Right lobe of liver (tissue), 4 donors: ENCODE measurements at regions not wholly inside any gene's neighbourhood (a gene's known extent, or its start where the extent isn't known, plus 50 kb on each side); places are given as distances from the start of the nearest gene placed in this dataset.

Source experiments
- POLR2A ChIP-seq: fragments of 450-650 bp; IDR thresholded peaks from one replicate; pipeline ENCODE4 v1.6.1; 2017; ENCODE audit warnings: antibody characterized with exemption, mild to moderate bottlenecking
- TF ChIP-seq, protein P1 (sequence below), 4 donors: fragments of 200-600 bp in 3 of 4; fragments of 450-650 bp in 1 of 4; IDR thresholded peaks; one replicate each; pipeline versions ENCODE4 v1.5.1 to v1.8.0; 2016 to 2022; ENCODE audit warnings: antibody characterized with exemption in 4 of 4, mild to moderate bottlenecking in 2 of 4
- donor health status: DM: no; HTN: no; CAD: no.
- donor health status: DM: no; HTN: no; CAD: no.
- donor health status: DM: no; HTN: yes; CAD: no.

DNA sequence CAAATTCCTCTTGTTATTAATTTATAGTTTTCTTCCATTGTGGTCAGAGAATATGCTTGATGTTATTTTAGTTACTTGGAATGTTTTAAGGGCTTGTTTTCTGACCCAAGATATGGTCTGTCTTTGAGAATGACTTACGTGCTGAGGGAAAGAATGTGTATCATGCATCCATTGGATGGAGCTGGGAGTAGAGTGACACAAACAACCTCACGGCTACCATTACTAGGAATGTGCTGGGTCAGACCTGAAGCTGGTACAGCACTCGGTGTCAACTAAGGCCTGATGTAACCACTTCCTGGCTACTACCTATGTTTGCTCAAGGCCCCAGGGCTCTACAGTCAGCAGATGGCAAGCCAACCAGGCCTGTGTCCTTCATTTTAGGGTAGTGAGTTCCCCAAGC is 257.8 kb downstream of the FAT4 start:
- TF ChIP-seq, protein P1, sequence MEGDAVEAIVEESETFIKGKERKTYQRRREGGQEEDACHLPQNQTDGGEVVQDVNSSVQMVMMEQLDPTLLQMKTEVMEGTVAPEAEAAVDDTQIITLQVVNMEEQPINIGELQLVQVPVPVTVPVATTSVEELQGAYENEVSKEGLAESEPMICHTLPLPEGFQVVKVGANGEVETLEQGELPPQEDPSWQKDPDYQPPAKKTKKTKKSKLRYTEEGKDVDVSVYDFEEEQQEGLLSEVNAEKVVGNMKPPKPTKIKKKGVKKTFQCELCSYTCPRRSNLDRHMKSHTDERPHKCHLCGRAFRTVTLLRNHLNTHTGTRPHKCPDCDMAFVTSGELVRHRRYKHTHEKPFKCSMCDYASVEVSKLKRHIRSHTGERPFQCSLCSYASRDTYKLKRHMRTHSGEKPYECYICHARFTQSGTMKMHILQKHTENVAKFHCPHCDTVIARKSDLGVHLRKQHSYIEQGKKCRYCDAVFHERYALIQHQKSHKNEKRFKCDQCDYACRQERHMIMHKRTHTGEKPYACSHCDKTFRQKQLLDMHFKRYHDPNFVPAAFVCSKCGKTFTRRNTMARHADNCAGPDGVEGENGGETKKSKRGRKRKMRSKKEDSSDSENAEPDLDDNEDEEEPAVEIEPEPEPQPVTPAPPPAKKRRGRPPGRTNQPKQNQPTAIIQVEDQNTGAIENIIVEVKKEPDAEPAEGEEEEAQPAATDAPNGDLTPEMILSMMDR (IDR thresholded peaks at IDR 0.05) = no peak
- TF ChIP-seq POLR2A = no peak
